NCI-H2107 (cell line): ENCODE measurements at regions not wholly inside any gene's neighbourhood (a gene's known extent, or its start where the extent isn't known, plus 50 kb on each side); places are given as distances from the start of the nearest gene placed in this dataset.

Experiments
- DNase-seq: peaks from one replicate; lab custom pipeline; 2025; lab: John Stamatoyannopoulos, UW

GRCh38 chr1:17904290-17904689 is 149.2 kb downstream of the ACTL8 start:
- DNase-seq: no peak

- DNase-seq: no peak
Observed at GRCh38 chr1:17907999-17908398, 152.9 kb downstream of the ACTL8 start.

GRCh38 chr1:17908945-17909344 is 153.8 kb downstream of the ACTL8 start:
- no peak for DNase-seq

GRCh38 chr1:17909634-17910033 is 154.5 kb downstream of the ACTL8 start:
- DNase-seq: no peak

GRCh38 chr1:17911791-17912190 is 156.7 kb downstream of the ACTL8 start:
- no peak for DNase-seq

GRCh38 chr1:17912491-17912890 is 157.4 kb downstream of the ACTL8 start:
- DNase-seq: no peak

- DNase-seq: no peak
Observed at GRCh38 chr1:17913326-17914115, 158.4 kb downstream of the ACTL8 start.

GRCh38 chr1:17914131-17914530 is 159.0 kb downstream of the ACTL8 start:
- no peak for DNase-seq

- no peak for DNase-seq
Observed at GRCh38 chr1:17914987-17915386, 159.9 kb downstream of the ACTL8 start.

- no peak for DNase-seq
Observed at GRCh38 chr1:17915511-17916197, 160.5 kb downstream of the ACTL8 start.

- no peak for DNase-seq
Observed at GRCh38 chr1:17916702-17917101, 161.6 kb downstream of the ACTL8 start.

- no peak for DNase-seq
Observed at GRCh38 chr1:17919525-17920439, 164.6 kb downstream of the ACTL8 start.

- DNase-seq: no peak
Observed at GRCh38 chr1:17920881-17921640, 165.9 kb downstream of the ACTL8 start.

- peak; percentile 60 for DNase-seq
Observed at GRCh38 chr1:17922833-17923232, 167.7 kb downstream of the ACTL8 start.

- peak; percentile 90 for DNase-seq
Observed at GRCh38 chr1:17923666-17924065, 168.5 kb downstream of the ACTL8 start.

GRCh38 chr1:17924578-17924977 is 169.4 kb downstream of the ACTL8 start:
- DNase-seq: no peak

GRCh38 chr1:17925290-17926237 is 170.4 kb downstream of the ACTL8 start:
- DNase-seq: no peak

- no peak for DNase-seq
Observed at GRCh38 chr1:17926906-17927305, 171.8 kb downstream of the ACTL8 start.

- DNase-seq: no peak
Observed at GRCh38 chr1:17927952-17928351, 172.8 kb downstream of the ACTL8 start.

GRCh38 chr1:17929224-17929623 is 174.1 kb downstream of the ACTL8 start:
- DNase-seq: no peak

- DNase-seq: no peak
Observed at GRCh38 chr1:17930635-17931034, 175.5 kb downstream of the ACTL8 start.
